ENCODE measurements at regions not wholly inside any gene's neighbourhood (a gene's known extent, or its start where the extent isn't known, plus 50 kb on each side); places are given as distances from the start of the nearest gene placed in this dataset.
"Not testable (repeated sequence)": the region's sequence is repeated elsewhere in the genome, so short reads cannot be mapped to it uniquely, and the experiment has no call there.

- DNase-seq (ENCODE audit: low spot score), result no peak
Measured at GRCh38 chrX:63285375-63285774, 65.8 kb downstream of the SPIN4 start.

GRCh38 chrX:63284659-63285058 is 66.5 kb downstream of the SPIN4 start:
- DNase-seq (ENCODE audit: low spot score), result no peak

- no peak for DNase-seq (ENCODE audit: low spot score)
Measured at GRCh38 chrX:63283348-63283747, 67.8 kb downstream of the SPIN4 start.

- no peak for DNase-seq (ENCODE audit: low spot score)
Measured at GRCh38 chrX:63282828-63283227, 68.3 kb downstream of the SPIN4 start.

GRCh38 chrX:63282077-63282476 is 69.1 kb downstream of the SPIN4 start:
- DNase-seq (ENCODE audit: low spot score), result no peak

GRCh38 chrX:63281465-63281864 is 69.7 kb downstream of the SPIN4 start:
- DNase-seq (ENCODE audit: low spot score), result no peak

GRCh38 chrX:63277394-63277793 is 73.7 kb downstream of the SPIN4 start:
- not testable (repeated sequence) for DNase-seq (ENCODE audit: low spot score)

- peak; percentile 3 for DNase-seq (ENCODE audit: low spot score)
Measured at GRCh38 chrX:63275127-63275526, 76.0 kb downstream of the SPIN4 start.

GRCh38 chrX:63270873-63271272 is 80.3 kb downstream of the SPIN4 start:
- DNase-seq (ENCODE audit: low spot score), result no peak

- no peak for DNase-seq (ENCODE audit: low spot score)
Measured at GRCh38 chrX:63258144-63258543, 93.0 kb downstream of the SPIN4 start.

- peak; percentile 51 for DNase-seq (ENCODE audit: low spot score)
Measured at GRCh38 chrX:63250253-63250868, 100.8 kb downstream of the SPIN4 start.

GRCh38 chrX:63242689-63243088 is 108.4 kb downstream of the SPIN4 start:
- DNase-seq (ENCODE audit: low spot score), result not testable (repeated sequence)

- not testable (repeated sequence) for DNase-seq (ENCODE audit: low spot score)
Measured at GRCh38 chrX:63235963-63236362, 115.2 kb downstream of the SPIN4 start.

GRCh38 chrX:63233013-63233412 is 118.1 kb downstream of the SPIN4 start:
- not testable (repeated sequence) for DNase-seq (ENCODE audit: low spot score)

GRCh38 chrX:63218202-63218601 is 132.9 kb downstream of the SPIN4 start:
- not testable (repeated sequence) for DNase-seq (ENCODE audit: low spot score)

- not testable (repeated sequence) for DNase-seq (ENCODE audit: low spot score)
Measured at GRCh38 chrX:63217549-63217948, 133.6 kb downstream of the SPIN4 start.

- not testable (repeated sequence) for DNase-seq (ENCODE audit: low spot score)
Measured at GRCh38 chrX:63209645-63210044, 141.5 kb downstream of the SPIN4 start.

- DNase-seq (ENCODE audit: low spot score), result not testable (repeated sequence)
Measured at GRCh38 chrX:63209128-63209527, 142.0 kb downstream of the SPIN4 start.

- DNase-seq (ENCODE audit: low spot score), result not testable (repeated sequence)
Measured at GRCh38 chrX:63204266-63205074, 146.7 kb downstream of the SPIN4 start.

- not testable (repeated sequence) for DNase-seq (ENCODE audit: low spot score)
Measured at GRCh38 chrX:63201987-63202386, 149.1 kb downstream of the SPIN4 start.

- not testable (repeated sequence) for DNase-seq (ENCODE audit: low spot score)
Measured at GRCh38 chrX:63198693-63199092, 152.4 kb downstream of the SPIN4 start.

- not testable (repeated sequence) for DNase-seq (ENCODE audit: low spot score)
Measured at GRCh38 chrX:63192366-63193041, 158.6 kb downstream of the SPIN4 start.

- no peak for DNase-seq (ENCODE audit: low spot score)
Measured at GRCh38 chrX:63186137-63186536, 165.0 kb downstream of the SPIN4 start.
